Suppressor macrophage (primary cell): ENCODE measurements at regions not wholly inside any gene's neighbourhood (a gene's known extent, or its start where the extent isn't known, plus 50 kb on each side); places are given as distances from the start of the nearest gene placed in this dataset.
"Not testable (repeated sequence)": the region's sequence is repeated elsewhere in the genome, so short reads cannot be mapped to it uniquely, and the experiment has no call there.

Source experiments
- DNase-seq, 4 experiments: peaks; one replicate each; pipeline ENCODE4 v3.0.0-alpha.2; 2020 to 2022

GRCh38 chr13:33340631-33341030 is 55.1 kb upstream of the STARD13 start:
- DNase-seq = peak in 3 of 4 experiments; percentile 27 to 70 (median 65)

GRCh38 chr13:33341861-33342452 is 56.4 kb upstream of the STARD13 start:
- DNase-seq = no peak

- DNase-seq = no peak
Observed at GRCh38 chr13:33345842-33346241, 60.3 kb upstream of the STARD13 start.

- DNase-seq = no peak
Observed at GRCh38 chr13:33347861-33348260, 62.3 kb upstream of the STARD13 start.

- DNase-seq = no peak
Observed at GRCh38 chr13:33348366-33348765, 62.8 kb upstream of the STARD13 start.

- peak; percentile 61 to 82 (median 80) for DNase-seq
Observed at GRCh38 chr13:33349288-33349985, 63.9 kb upstream of the STARD13 start.

GRCh38 chr13:33349986-33350826 is 64.7 kb upstream of the STARD13 start:
- peak; percentile 57 to 85 (median 73) for DNase-seq

- DNase-seq = peak; percentile 72 to 87 (median 82)
Observed at GRCh38 chr13:33351319-33351718, 65.8 kb upstream of the STARD13 start.

- peak in 3 of 4 experiments; percentile 32 to 67 (median 48) for DNase-seq
Observed at GRCh38 chr13:33352041-33352440, 66.5 kb upstream of the STARD13 start.

- peak; percentile 17 to 50 (median 34) for DNase-seq
Observed at GRCh38 chr13:33352526-33352925, 67.0 kb upstream of the STARD13 start.

GRCh38 chr13:33353210-33353609 is 67.7 kb upstream of the STARD13 start:
- peak; percentile 94 to 99 (median 96) for DNase-seq

- DNase-seq = peak in 1 of 4 experiments; percentile 37
Observed at GRCh38 chr13:33353646-33354045, 68.1 kb upstream of the STARD13 start.

GRCh38 chr13:33355201-33355895 is 69.8 kb upstream of the STARD13 start:
- peak; percentile 71 to 93 (median 82) for DNase-seq

GRCh38 chr13:33358076-33358475 is 72.5 kb upstream of the STARD13 start:
- DNase-seq = not testable (repeated sequence)

- DNase-seq = peak; percentile 76 to 95 (median 88)
Observed at GRCh38 chr13:33362986-33363727, 77.6 kb upstream of the STARD13 start.

- DNase-seq = no peak
Observed at GRCh38 chr13:33364192-33364591, 78.6 kb upstream of the STARD13 start.

GRCh38 chr13:33366469-33367062 is 81.0 kb upstream of the STARD13 start:
- DNase-seq = no peak

- DNase-seq = no peak
Observed at GRCh38 chr13:33367171-33367895, 81.8 kb upstream of the STARD13 start.

GRCh38 chr13:33367926-33368325 is 82.4 kb upstream of the STARD13 start:
- DNase-seq = peak; percentile 30 to 60 (median 52)

GRCh38 chr13:33369073-33369472 is 83.5 kb upstream of the STARD13 start:
- no peak for DNase-seq
